CD4-positive, alpha-beta T cell (primary cell): ENCODE measurements at regions not wholly inside any gene's neighbourhood (a gene's known extent, or its start where the extent isn't known, plus 50 kb on each side); places are given as distances from the start of the nearest gene placed in this dataset.

Experiments
- ATAC-seq: fragments of 200-7000 bp; cut with Tn5 transposase; one replicate; pipeline ENCODE4 v1.10.0; 2022; ENCODE audit warnings: mild to moderate bottlenecking; ENCODE audit not compliant: poor library complexity
- CTCF ChIA-PET: fragments of 350-600 bp; sonication (Branson Sonifier 250); formaldehyde crosslinking; loops from one replicate; lab custom pipeline; 2021; ENCODE audit warnings: antibody characterized with exemption, inconsistent platforms; lab: Charles Lee
- POLR2A ChIA-PET: fragments of 350-600 bp; sonication (Branson Sonifier 250); formaldehyde crosslinking; loops from one replicate; lab custom pipeline; 2021; ENCODE audit warnings: antibody characterized with exemption, inconsistent platforms; lab: Charles Lee
- DNase-seq, 14 experiments: peaks; one replicate each; pipeline ENCODE4 v3.0.0-alpha.2; 2013 to 2020; ENCODE audit warnings: mixed read lengths in 2 of 14
- H3K27ac ChIP-seq, 2 donors: one replicate each; pipeline versions ENCODE4 v1.5.1 to v1.7.0; 2013; ENCODE audit warnings: low read length in 2 of 2, low read depth in 1 of 2, mild to moderate bottlenecking in 1 of 2
- H3K27me3 ChIP-seq, 2 experiments: 1 replicate in 1 of 2; 2 replicates in 1 of 2; pipeline versions ENCODE4 v1.6.1 to v1.7.0; 2013; ENCODE audit warnings: low read length in 2 of 2, control low read depth in 1 of 2, mild to moderate bottlenecking in 1 of 2, moderate library complexity in 1 of 2; ENCODE audit not compliant: insufficient read depth in 2 of 2, control insufficient read depth in 1 of 2
- H3K36me3 ChIP-seq: one replicate; pipeline ENCODE4 v1.6.1; 2013; ENCODE audit warnings: low read length, control low read depth; ENCODE audit not compliant: insufficient read depth
- H3K4me1 ChIP-seq: one replicate; pipeline ENCODE4 v1.6.1; 2013; ENCODE audit warnings: low read length, control low read depth; ENCODE audit not compliant: insufficient read depth
- H3K4me3 ChIP-seq: one replicate; pipeline ENCODE4 v1.5.1; 2013; ENCODE audit warnings: mild to moderate bottlenecking, low read length, moderate library complexity
- H3K9me3 ChIP-seq, 2 experiments: 1 replicate in 1 of 2; 2 replicates in 1 of 2; pipeline versions ENCODE4 v1.6.1 to v1.7.0; 2013; ENCODE audit warnings: low read length in 2 of 2, mild to moderate bottlenecking in 2 of 2, control low read depth in 1 of 2, moderate library complexity in 1 of 2; ENCODE audit not compliant: control insufficient read depth in 1 of 2, insufficient read depth in 1 of 2
- H3K27ac Mint-ChIP-seq: one replicate; pipeline ENCODE4 v1.8.0; 2020; ENCODE audit warnings: mixed read lengths
- H3K27me3 Mint-ChIP-seq: one replicate; pipeline ENCODE4 v1.8.0; 2021; ENCODE audit warnings: mixed read lengths
- H3K36me3 Mint-ChIP-seq: one replicate; pipeline ENCODE4 v1.8.0; 2021; ENCODE audit warnings: low read depth, mixed read lengths
- H3K4me1 Mint-ChIP-seq: one replicate; pipeline ENCODE4 v1.8.0; 2021; ENCODE audit warnings: low read depth, mixed read lengths
- H3K4me3 Mint-ChIP-seq: one replicate; pipeline ENCODE4 v1.8.0; 2020; ENCODE audit warnings: mild to moderate bottlenecking, mixed read lengths
- H3K9me3 Mint-ChIP-seq: one replicate; pipeline ENCODE4 v1.8.0; 2020; ENCODE audit warnings: mixed read lengths
- intact Hi-C, 2 experiments: fragments of 100-400 bp; cut with DNase I in 1 of 2; cut with micrococcal nuclease in 1 of 2; formaldehyde crosslinking; loops; one replicate each; pipeline versions ENCODE4 v1.15.1 to v1.9.0; 2023 to 2025; cut with DNase I, micrococcal nuclease
- TF ChIP-seq, protein P1 (sequence below): fragments of 200-600 bp; IDR thresholded peaks from one replicate; pipeline ENCODE4 v1.8.0; 2022; ENCODE audit warnings: antibody characterized with exemption, mild to moderate bottlenecking

DNA sequence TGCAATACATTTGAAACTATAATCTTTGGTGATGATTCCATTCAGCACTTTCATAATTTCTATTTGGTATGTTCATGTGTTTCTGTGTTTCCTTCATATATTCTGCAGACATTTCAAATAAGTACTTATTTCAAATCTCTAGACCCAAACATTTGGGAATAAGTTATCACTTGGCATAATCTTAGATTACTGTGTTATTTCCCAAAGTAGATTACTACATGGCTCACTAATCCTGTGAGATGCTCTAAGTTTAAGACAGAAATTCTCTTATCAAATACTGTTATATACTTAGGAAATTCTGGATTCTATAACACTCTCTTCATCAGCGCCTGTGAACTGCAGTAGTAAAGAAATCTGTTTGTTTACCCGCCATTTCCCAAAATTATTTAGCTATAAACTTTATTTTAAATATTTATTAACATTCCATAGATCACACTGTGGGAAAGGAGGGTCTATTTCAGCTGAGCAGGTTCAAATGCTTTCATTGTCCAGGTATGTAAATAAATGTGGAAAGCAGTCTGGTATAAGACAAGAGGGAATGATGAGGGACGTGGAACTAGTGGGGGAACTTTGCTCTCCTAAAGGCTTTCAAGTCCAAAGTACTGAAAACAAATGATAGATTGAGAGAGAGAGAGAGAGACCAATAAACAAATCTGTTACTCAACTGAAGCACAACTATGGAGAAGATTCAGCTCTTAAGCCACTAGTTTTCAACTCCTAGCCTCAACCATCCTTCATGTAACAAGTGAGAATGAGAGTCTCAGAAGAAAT lies 61.8 kb upstream of the TOM1L1 start:
- DNase-seq = no peak
- Mint-ChIP-seq H3K27ac (no peak overlapping the region), H3K4me3 (no peak overlapping the region), H3K4me1 (no peaks in the 10 kb centered on the region), H3K36me3 (no peaks in the 10 kb centered on the region), H3K9me3 (no peaks in the 10 kb centered on the region), H3K27me3 (peaks cover 12% of the 10 kb centered on the region)
- ChIA-PET CTCF (no interaction called here), POLR2A (no interaction called here)
- Histone ChIP-seq H3K27me3 (no peaks in the 10 kb centered on the region), H3K36me3 (no peaks in the 10 kb centered on the region), H3K4me1 (no peaks in the 10 kb centered on the region), H3K4me3 (no peak overlapping the region), H3K27ac (no peak overlapping the region), H3K9me3 (peaks cover 0 to 7% of the 10 kb centered on the region in 2 experiments)
- intact Hi-C loops = no loop called here
- no peak for ATAC-seq
- TF ChIP-seq, protein P1, sequence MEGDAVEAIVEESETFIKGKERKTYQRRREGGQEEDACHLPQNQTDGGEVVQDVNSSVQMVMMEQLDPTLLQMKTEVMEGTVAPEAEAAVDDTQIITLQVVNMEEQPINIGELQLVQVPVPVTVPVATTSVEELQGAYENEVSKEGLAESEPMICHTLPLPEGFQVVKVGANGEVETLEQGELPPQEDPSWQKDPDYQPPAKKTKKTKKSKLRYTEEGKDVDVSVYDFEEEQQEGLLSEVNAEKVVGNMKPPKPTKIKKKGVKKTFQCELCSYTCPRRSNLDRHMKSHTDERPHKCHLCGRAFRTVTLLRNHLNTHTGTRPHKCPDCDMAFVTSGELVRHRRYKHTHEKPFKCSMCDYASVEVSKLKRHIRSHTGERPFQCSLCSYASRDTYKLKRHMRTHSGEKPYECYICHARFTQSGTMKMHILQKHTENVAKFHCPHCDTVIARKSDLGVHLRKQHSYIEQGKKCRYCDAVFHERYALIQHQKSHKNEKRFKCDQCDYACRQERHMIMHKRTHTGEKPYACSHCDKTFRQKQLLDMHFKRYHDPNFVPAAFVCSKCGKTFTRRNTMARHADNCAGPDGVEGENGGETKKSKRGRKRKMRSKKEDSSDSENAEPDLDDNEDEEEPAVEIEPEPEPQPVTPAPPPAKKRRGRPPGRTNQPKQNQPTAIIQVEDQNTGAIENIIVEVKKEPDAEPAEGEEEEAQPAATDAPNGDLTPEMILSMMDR = no peak

DNA sequence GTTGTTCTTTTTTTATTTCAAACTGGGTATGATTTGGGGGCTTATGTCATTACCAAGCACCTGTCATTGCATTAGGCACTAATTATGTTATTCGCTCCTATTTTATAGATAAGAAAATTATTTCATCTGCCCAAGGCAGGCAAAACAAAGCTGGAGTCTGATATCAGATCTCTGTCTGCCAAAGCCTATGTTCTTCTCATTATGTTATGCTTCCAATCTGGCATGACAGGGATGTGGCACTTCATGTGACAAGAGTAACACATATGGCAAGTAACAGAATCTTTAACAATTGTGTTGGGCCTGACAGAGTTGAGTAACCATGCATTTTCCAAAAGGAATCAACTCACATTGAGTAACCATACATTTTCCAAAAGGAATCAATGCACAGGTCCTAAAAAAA lies 61.2 kb upstream of the TOM1L1 start:
- Histone ChIP-seq H3K27me3 (no peaks in the 10 kb centered on the region), H3K36me3 (no peaks in the 10 kb centered on the region), H3K27ac (no peak overlapping the region), H3K4me3 (no peak overlapping the region), H3K9me3 (peaks cover 0 to 7% of the 10 kb centered on the region in 2 experiments), H3K4me1 (no peaks in the 10 kb centered on the region)
- ChIA-PET POLR2A (no interaction called here), CTCF (no interaction called here)
- H3K27me3 Mint-ChIP-seq = peaks cover 12% of the 10 kb centered on the region
- H3K9me3 Mint-ChIP-seq = no peaks in the 10 kb centered on the region
- no peaks in the 10 kb centered on the region for H3K4me1 Mint-ChIP-seq
- no peak for DNase-seq
- intact Hi-C loops = no loop called here
- H3K36me3 Mint-ChIP-seq = no peaks in the 10 kb centered on the region
- H3K4me3 Mint-ChIP-seq = no peak overlapping the region
- ATAC-seq = no peak
- TF ChIP-seq, protein P1 = no peak
- no peak overlapping the region for H3K27ac Mint-ChIP-seq

GRCh38 chr17:54840885-54841591 lies 59.6 kb upstream of the TOM1L1 start:
- Mint-ChIP-seq H3K27me3 (peaks cover 12% of the 10 kb centered on the region), H3K4me3 (no peak overlapping the region), H3K36me3 (no peaks in the 10 kb centered on the region), H3K27ac (no peak overlapping the region), H3K4me1 (no peaks in the 10 kb centered on the region), H3K9me3 (no peaks in the 10 kb centered on the region)
- Histone ChIP-seq H3K36me3 (no peaks in the 10 kb centered on the region), H3K4me3 (no peak overlapping the region), H3K9me3 (peaks cover 0 to 7% of the 10 kb centered on the region in 2 experiments), H3K4me1 (no peaks in the 10 kb centered on the region), H3K27me3 (no peaks in the 10 kb centered on the region), H3K27ac (no peak overlapping the region)
- POLR2A ChIA-PET = no interaction called here
- no peak for DNase-seq
- intact Hi-C loops = no loop called here
- TF ChIP-seq, protein P1 = no peak
- CTCF ChIA-PET = interaction anchor here (1.8 kb wide), 1 partner anchor 9 kb away, joined by 5 read pairs; no protein-coding TSS in a partner anchor
- ATAC-seq = no peak
